CD14-positive monocyte (primary cell): ENCODE measurements at regions not wholly inside any gene's neighbourhood (a gene's known extent, or its start where the extent isn't known, plus 50 kb on each side); places are given as distances from the start of the nearest gene placed in this dataset.

Experiments used
- DNase-seq, 3 donors: peaks; one replicate each; pipeline ENCODE4 v3.0.0-alpha.2; 2011 to 2022
- H2AFZ ChIP-seq: 2 replicates; pipeline ENCODE4 v1.6.0; 2012; ENCODE audit warnings: mild to moderate bottlenecking, low read depth, low read length, inconsistent platforms; ENCODE audit not compliant: insufficient read depth, poor library complexity, severe bottlenecking
- H3K27ac ChIP-seq, 2 donors: 1 replicate in 1 of 2; 2 replicates in 1 of 2; pipeline ENCODE4 v1.5.1; 2012 to 2013; ENCODE audit warnings: low read length in 2 of 2, control low read depth in 1 of 2, inconsistent platforms in 1 of 2, low read depth in 1 of 2, mild to moderate bottlenecking in 1 of 2
- H3K27me3 ChIP-seq, 2 donors: one replicate each; pipeline versions ENCODE4 v1.6.0 to v1.6.1; 2011 to 2013; ENCODE audit warnings: low read length in 2 of 2; ENCODE audit not compliant: control insufficient read depth in 2 of 2, insufficient read depth in 2 of 2
- H3K36me3 ChIP-seq, 2 donors: replicated peaks in 1 of 2; 1 replicate in 1 of 2; 2 replicates in 1 of 2; pipeline versions ENCODE4 v1.5.1 to v1.6.1; 2012 to 2013; ENCODE audit warnings: low read length in 2 of 2, control low read depth in 1 of 2, inconsistent platforms in 1 of 2, mild to moderate bottlenecking in 1 of 2; ENCODE audit not compliant: insufficient read depth in 2 of 2, control insufficient read depth in 1 of 2
- H3K4me1 ChIP-seq, 2 donors: 1 replicate in 1 of 2; 2 replicates in 1 of 2; pipeline versions ENCODE4 v1.5.1 to v1.6.1; 2012 to 2013; ENCODE audit warnings: low read length in 2 of 2, control low read depth in 1 of 2, inconsistent platforms in 1 of 2, mild to moderate bottlenecking in 1 of 2, moderate library complexity in 1 of 2; ENCODE audit not compliant: insufficient read depth in 2 of 2, control insufficient read depth in 1 of 2
- H3K4me2 ChIP-seq: replicated peaks from 2 replicates; pipeline ENCODE3; 2012; ENCODE audit warnings: low read length, moderate library complexity, mild to moderate bottlenecking; ENCODE audit not compliant: poor library complexity, severe bottlenecking; ENCODE audit errors: extremely low read depth
- H3K4me3 ChIP-seq, 3 experiments: fragments of 200-600 bp in 1 of 3; sonication (generic) in 1 of 3; replicated peaks in 1 of 3; 1 replicate in 2 of 3; 2 replicates in 1 of 3; pipeline ENCODE4 v1.5.1; 2011 to 2013; ENCODE audit warnings: low read length in 3 of 3, mild to moderate bottlenecking in 3 of 3, control low read depth in 2 of 3, low read depth in 2 of 3, inconsistent platforms in 1 of 3, moderate library complexity in 1 of 3
- H3K79me2 ChIP-seq: 2 replicates; pipeline ENCODE4 v1.6.0; 2012; ENCODE audit warnings: mild to moderate bottlenecking, control low read depth, inconsistent platforms, low read length, moderate library complexity; ENCODE audit not compliant: insufficient read depth
- H3K9ac ChIP-seq: 2 replicates; pipeline ENCODE4 v1.6.0; 2017; ENCODE audit warnings: low read length, mild to moderate bottlenecking; ENCODE audit not compliant: insufficient read depth, poor library complexity, severe bottlenecking
- H3K9me3 ChIP-seq, 2 donors: replicated peaks in 1 of 2; 1 replicate in 1 of 2; 2 replicates in 1 of 2; pipeline versions ENCODE4 v1.5.1 to v1.6.1; 2012 to 2013; ENCODE audit warnings: low read length in 2 of 2, control low read depth in 1 of 2; ENCODE audit not compliant: control insufficient read depth in 1 of 2, insufficient read depth in 1 of 2
- H4K20me1 ChIP-seq: 2 replicates; pipeline ENCODE4 v1.6.0; 2012; ENCODE audit warnings: mild to moderate bottlenecking, low read length, control low read depth, moderate library complexity; ENCODE audit not compliant: insufficient read depth
- H3K27ac Mint-ChIP-seq, 7 donors: one replicate each; pipeline ENCODE4 v1.8.0; 2020; ENCODE audit warnings: mild to moderate bottlenecking in 7 of 7, mixed read lengths in 7 of 7, moderate library complexity in 6 of 7, inconsistent platforms in 2 of 7
- H3K27me3 Mint-ChIP-seq, 3 donors: one replicate each; pipeline ENCODE4 v1.8.0; 2021 to 2022; ENCODE audit warnings: low read depth in 3 of 3, mild to moderate bottlenecking in 3 of 3, mixed read lengths in 3 of 3, moderate library complexity in 3 of 3, inconsistent platforms in 1 of 3
- H3K36me3 Mint-ChIP-seq, 2 donors: one replicate each; pipeline ENCODE4 v1.8.0; 2020; ENCODE audit warnings: mixed read lengths in 2 of 2, inconsistent platforms in 1 of 2, mild to moderate bottlenecking in 1 of 2
- H3K4me1 Mint-ChIP-seq: one replicate; pipeline ENCODE4 v1.8.0; 2020; ENCODE audit warnings: mild to moderate bottlenecking, mixed read lengths
- H3K4me3 Mint-ChIP-seq, 2 donors: one replicate each; pipeline ENCODE4 v1.8.0; 2020; ENCODE audit warnings: mild to moderate bottlenecking in 2 of 2, mixed read lengths in 2 of 2, moderate library complexity in 1 of 2
- H3K9me3 Mint-ChIP-seq, 7 donors: one replicate each; pipeline ENCODE4 v1.8.0; 2020 to 2022; ENCODE audit warnings: mixed read lengths in 7 of 7, mild to moderate bottlenecking in 6 of 7, moderate library complexity in 6 of 7, inconsistent platforms in 2 of 7
- CTCF ChIP-seq: fragments of 200-600 bp; IDR thresholded peaks from one replicate; pipeline ENCODE4 v1.8.0; 2022; ENCODE audit warnings: antibody characterized with exemption, mild to moderate bottlenecking
- WGBS: methylation state at CpG from one replicate; pipeline ENCODE4 v1.1.5; 2013; ENCODE audit warnings: missing lambda C conversion rate; ENCODE audit not compliant: insufficient coverage; 5-methylcytosine and 5-hydroxymethylcytosine counted together
- intact Hi-C, 2 donors: fragments of 100-400 bp; cut with micrococcal nuclease; formaldehyde crosslinking; loops; one replicate each; pipeline versions ENCODE4 v1.15.0 to v1.15.1; 2023

GRCh38 chr10:20391629-20392028 is 505.5 kb downstream of the NEBL start:
- Histone ChIP-seq H2AFZ (no peak overlapping the region), H3K4me3 (no peak overlapping the region), H3K79me2 (no peaks in the 10 kb centered on the region), H3K27me3 (no peaks in the 10 kb centered on the region), H3K36me3 (no peaks in the 10 kb centered on the region), H3K4me1 (no peaks in the 10 kb centered on the region), H3K4me2 (no peak overlapping the region), H3K9ac (no peak overlapping the region), H3K27ac (no peak overlapping the region), H4K20me1 (no peaks in the 10 kb centered on the region), H3K9me3 (no peaks in the 10 kb centered on the region)
- intact Hi-C loops = no loop called here
- no CpG with 5 or more reads among the region's 3 CpGs for WGBS
- H3K4me3 Mint-ChIP-seq = no peak overlapping the region
- H3K4me1 Mint-ChIP-seq = peaks cover 5% of the 10 kb centered on the region
- no peak for TF ChIP-seq CTCF
- no peak for DNase-seq
- H3K27ac Mint-ChIP-seq = no peak overlapping the region
- peaks cover 0 to 5% (median 4%) of the 10 kb centered on the region in 7 donors for H3K9me3 Mint-ChIP-seq
- H3K27me3 Mint-ChIP-seq = peaks cover 0 to 2% (median 0%) of the 10 kb centered on the region in 3 donors
- no peaks in the 10 kb centered on the region for H3K36me3 Mint-ChIP-seq

DNA sequence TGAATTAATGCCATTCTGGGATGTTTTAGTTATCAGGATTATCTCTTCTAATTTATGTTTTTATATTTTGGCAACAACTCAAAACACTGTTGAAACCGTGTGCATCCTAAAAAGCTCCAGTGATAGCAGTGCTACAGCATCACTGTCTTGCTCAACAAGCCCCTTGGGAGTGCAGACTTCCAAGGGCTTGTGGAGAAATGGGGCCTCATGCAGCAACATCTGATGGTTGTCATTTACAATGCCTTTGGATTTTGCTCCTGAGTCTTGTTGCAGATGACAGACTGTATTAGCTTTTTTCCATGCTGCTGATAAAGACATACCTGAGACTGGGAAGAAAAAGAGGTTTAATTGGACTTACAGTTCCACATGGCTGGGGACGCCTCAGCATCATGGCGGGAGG is 515.4 kb downstream of the NEBL start:
- WGBS = 90% methylated on average over 3 of the region's 3 CpGs
- no peaks in the 10 kb centered on the region for H3K36me3 Mint-ChIP-seq
- H3K4me3 ChIP-seq = no peak overlapping the region

More for the DNA sequence above, 515.4 kb downstream of the NEBL start:
- H3K4me1 Mint-ChIP-seq = no peaks in the 10 kb centered on the region
- H3K9me3 Mint-ChIP-seq = peaks cover 12 to 25% (median 21%) of the 10 kb centered on the region in 7 donors
- H3K27me3 Mint-ChIP-seq = no peaks in the 10 kb centered on the region
- no peak overlapping the region for H3K4me3 Mint-ChIP-seq
- Histone ChIP-seq H3K9me3 (peaks cover 14 to 16% of the 10 kb centered on the region in 2 donors), H3K36me3 (no peaks in the 10 kb centered on the region), H3K27ac (no peak overlapping the region), H3K27me3 (no peaks in the 10 kb centered on the region), H3K9ac (no peak overlapping the region), H3K79me2 (no peaks in the 10 kb centered on the region), H3K4me1 (no peaks in the 10 kb centered on the region), H2AFZ (no peak overlapping the region), H3K4me2 (no peak overlapping the region), H4K20me1 (no peaks in the 10 kb centered on the region)
- no peak for DNase-seq
- intact Hi-C loops = no loop called here
- no peak for TF ChIP-seq CTCF
- no peak overlapping the region for H3K27ac Mint-ChIP-seq
